ENCODE measurements at regions not wholly inside any gene's neighbourhood (a gene's known extent, or its start where the extent isn't known, plus 50 kb on each side); places are given as distances from the start of the nearest gene placed in this dataset.
"Not testable (repeated sequence)": the region's sequence is repeated elsewhere in the genome, so short reads cannot be mapped to it uniquely, and the experiment has no call there.

GRCh38 chr2:128604581-128604980, 285.9 kb upstream of the HS6ST1 start:
- DNase-seq: not testable (repeated sequence)

- DNase-seq: no peak
Observed at GRCh38 chr2:128605421-128605820, 286.8 kb upstream of the HS6ST1 start.

GRCh38 chr2:128605931-128606330, 287.3 kb upstream of the HS6ST1 start:
- no peak for DNase-seq

GRCh38 chr2:128606837-128607236, 288.2 kb upstream of the HS6ST1 start:
- no peak for DNase-seq

- no peak for DNase-seq
Observed at GRCh38 chr2:128607440-128607839, 288.8 kb upstream of the HS6ST1 start.

GRCh38 chr2:128607911-128608506, 289.3 kb upstream of the HS6ST1 start:
- no peak for DNase-seq

- no peak for DNase-seq
Observed at GRCh38 chr2:128608921-128609880, 290.5 kb upstream of the HS6ST1 start.

GRCh38 chr2:128610496-128610895, 291.8 kb upstream of the HS6ST1 start:
- DNase-seq: no peak

- DNase-seq: no peak
Observed at GRCh38 chr2:128611421-128612320, 293.0 kb upstream of the HS6ST1 start.

GRCh38 chr2:128612628-128613027, 294.0 kb upstream of the HS6ST1 start:
- no peak for DNase-seq

- no peak for DNase-seq
Observed at GRCh38 chr2:128613351-128613750, 294.7 kb upstream of the HS6ST1 start.

GRCh38 chr2:128613876-128614275, 295.2 kb upstream of the HS6ST1 start:
- DNase-seq: no peak

- DNase-seq: not testable (repeated sequence)
Observed at GRCh38 chr2:128614907-128615306, 296.2 kb upstream of the HS6ST1 start.

- DNase-seq: no peak
Observed at GRCh38 chr2:128615571-128615970, 296.9 kb upstream of the HS6ST1 start.

GRCh38 chr2:128617029-128617590, 298.4 kb upstream of the HS6ST1 start:
- DNase-seq: no peak

- DNase-seq: no peak
Observed at GRCh38 chr2:128617661-128618060, 299.0 kb upstream of the HS6ST1 start.

GRCh38 chr2:128618642-128619041, 300.0 kb upstream of the HS6ST1 start:
- DNase-seq: no peak

GRCh38 chr2:128619471-128620325, 301.0 kb upstream of the HS6ST1 start:
- no peak for DNase-seq

- no peak for DNase-seq
Observed at GRCh38 chr2:128621074-128621473, 302.4 kb upstream of the HS6ST1 start.

- DNase-seq: no peak
Observed at GRCh38 chr2:128622371-128622770, 303.7 kb upstream of the HS6ST1 start.

GRCh38 chr2:128622955-128623620, 304.4 kb upstream of the HS6ST1 start:
- DNase-seq: no peak

Measured in AML-193 (cell line).